Effector memory CD8-positive, alpha-beta T cell (primary cell): ENCODE measurements at regions not wholly inside any gene's neighbourhood (a gene's known extent, or its start where the extent isn't known, plus 50 kb on each side); places are given as distances from the start of the nearest gene placed in this dataset.
"Not testable (repeated sequence)": the region's sequence is repeated elsewhere in the genome, so short reads cannot be mapped to it uniquely, and the experiment has no call there.

Source experiments
- ATAC-seq: fragments of 150-1000 bp; cut with Tn5 transposase; replicated peaks from 2 replicates; pipeline ENCODE4 v1.10.0; 2021; ENCODE audit warnings: mild to moderate bottlenecking, moderate library complexity
- DNase-seq, 3 experiments: peaks; one replicate each; pipeline ENCODE4 v3.0.0; 2021
- H3K27ac Mint-ChIP-seq, 2 donors: one replicate each; pipeline ENCODE4 v1.8.0; 2022; ENCODE audit warnings: mild to moderate bottlenecking in 2 of 2, mixed read lengths in 2 of 2, moderate library complexity in 2 of 2
- H3K27me3 Mint-ChIP-seq, 2 donors: one replicate each; pipeline ENCODE4 v1.8.0; 2022; ENCODE audit warnings: mixed read lengths in 2 of 2
- H3K36me3 Mint-ChIP-seq: one replicate; pipeline ENCODE4 v1.8.0; 2022; ENCODE audit warnings: mild to moderate bottlenecking, moderate library complexity, mixed read lengths; ENCODE audit not compliant: insufficient read depth
- H3K4me1 Mint-ChIP-seq, 2 donors: one replicate each; pipeline ENCODE4 v1.8.0; 2022; ENCODE audit warnings: low read depth in 2 of 2, mixed read lengths in 2 of 2
- H3K4me3 Mint-ChIP-seq, 2 donors: one replicate each; pipeline ENCODE4 v1.8.0; 2022; ENCODE audit warnings: mild to moderate bottlenecking in 2 of 2, mixed read lengths in 2 of 2, moderate library complexity in 2 of 2
- H3K9me3 Mint-ChIP-seq, 2 donors: one replicate each; pipeline ENCODE4 v1.8.0; 2022; ENCODE audit warnings: mixed read lengths in 2 of 2

- no peaks in the 10 kb centered on the region for H3K36me3 Mint-ChIP-seq
- peaks cover 0 to 4% of the 10 kb centered on the region in 2 donors for H3K4me1 Mint-ChIP-seq
- H3K27ac Mint-ChIP-seq: no peak overlapping the region
- H3K27me3 Mint-ChIP-seq: peaks cover 6 to 10% of the 10 kb centered on the region in 2 donors
- H3K4me3 Mint-ChIP-seq: no peak overlapping the region
- no peaks in the 10 kb centered on the region for H3K9me3 Mint-ChIP-seq
- ATAC-seq: no peak
- no peak for DNase-seq
These were observed 94.7 kb upstream of the ZNF366 start for GRCh38 chr5:72601861-72602260.

GRCh38 chr5:72600391-72600981, 93.3 kb upstream of the ZNF366 start:
- Mint-ChIP-seq H3K4me1 (peaks cover 0 to 4% of the 10 kb centered on the region in 2 donors), H3K36me3 (no peaks in the 10 kb centered on the region), H3K27me3 (peaks cover 0 to 4% of the 10 kb centered on the region in 2 donors), H3K27ac (no peak overlapping the region), H3K4me3 (no peak overlapping the region), H3K9me3 (no peaks in the 10 kb centered on the region)
- DNase-seq (no peak), ATAC-seq (no peak)

- Mint-ChIP-seq H3K9me3 (no peaks in the 10 kb centered on the region), H3K4me3 (no peak overlapping the region), H3K4me1 (peaks cover 0 to 4% of the 10 kb centered on the region in 2 donors), H3K36me3 (no peaks in the 10 kb centered on the region), H3K27me3 (peaks cover under 1 to 6% of the 10 kb centered on the region in 2 donors), H3K27ac (no peak overlapping the region)
- ATAC-seq: no peak
- DNase-seq: no peak
These were observed 92.5 kb upstream of the ZNF366 start for GRCh38 chr5:72599519-72600370.

- Mint-ChIP-seq H3K36me3 (no peaks in the 10 kb centered on the region), H3K4me3 (no peak overlapping the region), H3K9me3 (no peaks in the 10 kb centered on the region), H3K4me1 (peaks cover 0 to 4% of the 10 kb centered on the region in 2 donors), H3K27ac (no peak overlapping the region), H3K27me3 (peaks cover 5 to 6% of the 10 kb centered on the region in 2 donors)
- DNase-seq (no peak), ATAC-seq (no peak)
These were observed 91.8 kb upstream of the ZNF366 start for GRCh38 chr5:72599065-72599433.

GRCh38 chr5:72598401-72599064, 91.3 kb upstream of the ZNF366 start:
- H3K9me3 Mint-ChIP-seq: no peaks in the 10 kb centered on the region
- DNase-seq (no peak), ATAC-seq (no peak)
- H3K27ac Mint-ChIP-seq: no peak overlapping the region
- no peaks in the 10 kb centered on the region for H3K36me3 Mint-ChIP-seq
- H3K27me3 Mint-ChIP-seq: peaks cover 5 to 6% of the 10 kb centered on the region in 2 donors
- H3K4me3 Mint-ChIP-seq: no peak overlapping the region
- peaks cover 0 to 4% of the 10 kb centered on the region in 2 donors for H3K4me1 Mint-ChIP-seq

GRCh38 chr5:72597456-72597948, 90.3 kb upstream of the ZNF366 start:
- Mint-ChIP-seq H3K9me3 (no peaks in the 10 kb centered on the region), H3K27me3 (peaks cover 6 to 7% of the 10 kb centered on the region in 2 donors), H3K4me1 (peaks cover 0 to 4% of the 10 kb centered on the region in 2 donors), H3K4me3 (no peak overlapping the region), H3K36me3 (no peaks in the 10 kb centered on the region), H3K27ac (no peak overlapping the region)
- no peak for ATAC-seq
- no peak for DNase-seq

GRCh38 chr5:72596956-72597355, 89.7 kb upstream of the ZNF366 start:
- Mint-ChIP-seq H3K36me3 (no peaks in the 10 kb centered on the region), H3K4me3 (no peak overlapping the region), H3K4me1 (peaks cover 0 to 4% of the 10 kb centered on the region in 2 donors), H3K27me3 (peaks cover 6 to 12% of the 10 kb centered on the region in 2 donors), H3K27ac (no peak overlapping the region), H3K9me3 (no peaks in the 10 kb centered on the region)
- no peak for DNase-seq
- no peak for ATAC-seq

GRCh38 chr5:72588640-72589039, 81.4 kb upstream of the ZNF366 start:
- H3K9me3 Mint-ChIP-seq: no peaks in the 10 kb centered on the region
- H3K4me3 Mint-ChIP-seq: no peak overlapping the region
- H3K36me3 Mint-ChIP-seq: no peaks in the 10 kb centered on the region
- peaks cover 16 to 19% of the 10 kb centered on the region in 2 donors for H3K27me3 Mint-ChIP-seq
- ATAC-seq (no peak), DNase-seq (no peak)
- H3K4me1 Mint-ChIP-seq: no peaks in the 10 kb centered on the region
- H3K27ac Mint-ChIP-seq: no peak overlapping the region

GRCh38 chr5:72587661-72588308, 80.6 kb upstream of the ZNF366 start:
- no peak overlapping the region for H3K27ac Mint-ChIP-seq
- DNase-seq: no peak
- H3K4me1 Mint-ChIP-seq: no peaks in the 10 kb centered on the region
- no peaks in the 10 kb centered on the region for H3K36me3 Mint-ChIP-seq
- ATAC-seq: no peak
- peaks cover 16 to 24% of the 10 kb centered on the region in 2 donors for H3K27me3 Mint-ChIP-seq
- H3K4me3 Mint-ChIP-seq: no peak overlapping the region
- H3K9me3 Mint-ChIP-seq: peaks cover 0 to 3% of the 10 kb centered on the region in 2 donors

- peaks cover 16% of the 10 kb centered on the region in 2 donors for H3K27me3 Mint-ChIP-seq
- ATAC-seq: no peak
These were observed 79.7 kb upstream of the ZNF366 start for GRCh38 chr5:72586788-72587530.

GRCh38 chr5:72584466-72584865, 77.3 kb upstream of the ZNF366 start:
- DNase-seq: no peak
- H3K4me3 Mint-ChIP-seq: no peak overlapping the region
- no peak for ATAC-seq
- no peaks in the 10 kb centered on the region for H3K4me1 Mint-ChIP-seq
- H3K27ac Mint-ChIP-seq: no peak overlapping the region
- H3K36me3 Mint-ChIP-seq: no peaks in the 10 kb centered on the region
- peaks cover 12 to 13% of the 10 kb centered on the region in 2 donors for H3K27me3 Mint-ChIP-seq
- H3K9me3 Mint-ChIP-seq: peaks cover 0 to 3% of the 10 kb centered on the region in 2 donors

More at GRCh38 chr5:72586788-72587530, 79.7 kb upstream of the ZNF366 start:
- no peaks in the 10 kb centered on the region for H3K36me3 Mint-ChIP-seq
- H3K9me3 Mint-ChIP-seq: peaks cover 0 to 3% of the 10 kb centered on the region in 2 donors
- DNase-seq: no peak
- no peak overlapping the region for H3K27ac Mint-ChIP-seq
- H3K4me1 Mint-ChIP-seq: no peaks in the 10 kb centered on the region
- H3K4me3 Mint-ChIP-seq: no peak overlapping the region

GRCh38 chr5:72579290-72579689, 72.1 kb upstream of the ZNF366 start:
- ATAC-seq, H3K9me3 Mint-ChIP-seq, H3K27ac Mint-ChIP-seq, DNase-seq, H3K4me3 Mint-ChIP-seq, H3K36me3 Mint-ChIP-seq, H3K4me1 Mint-ChIP-seq: not testable (repeated sequence)
- H3K27me3 Mint-ChIP-seq: peaks cover 28 to 41% of the 10 kb centered on the region in 2 donors
